Upper lobe of left lung (tissue), 6 donors: ENCODE measurements at regions not wholly inside any gene's neighbourhood (a gene's known extent, or its start where the extent isn't known, plus 50 kb on each side); places are given as distances from the start of the nearest gene placed in this dataset.

ENCODE experiments used
- ATAC-seq, 2 donors: fragments of 200-7000 bp; cut with Tn5 transposase; one replicate each; pipeline ENCODE4 v1.9.1; 2022; ENCODE audit warnings: mild to moderate bottlenecking in 2 of 2, moderate library complexity in 2 of 2; ENCODE audit not compliant: low FRiP score in 2 of 2
- DNase-seq, 2 donors: peaks; one replicate each; pipeline ENCODE4 v3.0.0-alpha.2; 2019 to 2020
- H3K27ac ChIP-seq, 4 donors: fragments of 200-600 bp; sonication (generic); one replicate each; pipeline ENCODE4 v1.5.1; 2016 to 2019
- H3K27me3 ChIP-seq, 4 donors: fragments of 200-600 bp; sonication (generic); one replicate each; pipeline ENCODE4 v1.5.1; 2017 to 2019
- H3K36me3 ChIP-seq, 4 donors: fragments of 200-600 bp; sonication (generic); one replicate each; pipeline ENCODE4 v1.5.1; 2016 to 2019
- H3K4me1 ChIP-seq, 4 donors: fragments of 200-600 bp; sonication (generic); one replicate each; pipeline ENCODE4 v1.5.1; 2018 to 2019
- H3K4me3 ChIP-seq, 4 donors: fragments of 200-600 bp; sonication (generic); one replicate each; pipeline ENCODE4 v1.5.1; 2017 to 2019; ENCODE audit warnings: mild to moderate bottlenecking in 2 of 4, moderate library complexity in 1 of 4
- H3K9me3 ChIP-seq, 4 donors: fragments of 200-600 bp; sonication (generic); one replicate each; pipeline ENCODE4 v1.5.1; 2018 to 2019
- EP300 ChIP-seq, 4 donors: sonication (generic); formaldehyde crosslinking; IDR thresholded peaks; one replicate each; pipeline ENCODE4 v1.5.1; 2017; ENCODE audit warnings: antibody characterized with exemption in 4 of 4, control low read depth in 2 of 4
- POLR2A ChIP-seq, 4 donors: fragments of 450-650 bp; IDR thresholded peaks; one replicate each; pipeline ENCODE4 v1.5.1; 2016 to 2017; ENCODE audit warnings: antibody characterized with exemption in 4 of 4, mild to moderate bottlenecking in 2 of 4
- POLR2AphosphoS5 ChIP-seq, 2 donors: sonication (generic); formaldehyde crosslinking; IDR thresholded peaks; one replicate each; pipeline ENCODE4 v1.5.1; 2017; ENCODE audit warnings: antibody characterized with exemption in 2 of 2
- WGBS, 2 donors: methylation state at CpG; one replicate each; pipeline ENCODE4 v1.1.5; 2017 to 2018; 5-methylcytosine and 5-hydroxymethylcytosine counted together
- TF ChIP-seq, protein P1 (sequence below), 6 experiments: fragments of 450-650 bp in 4 of 6; fragments of 200-600 bp in 2 of 6; sonication (generic) in 2 of 6; IDR thresholded peaks; one replicate each; pipeline ENCODE4 v1.5.1; 2016 to 2019; ENCODE audit warnings: antibody characterized with exemption in 6 of 6
- donor health status: DM: no; HTN: no; CAD: no; lungs with moderate emphysema.
- donor health status: DM: no; HTN: yes; CAD: no; lungs with severe emphysema.

DNA sequence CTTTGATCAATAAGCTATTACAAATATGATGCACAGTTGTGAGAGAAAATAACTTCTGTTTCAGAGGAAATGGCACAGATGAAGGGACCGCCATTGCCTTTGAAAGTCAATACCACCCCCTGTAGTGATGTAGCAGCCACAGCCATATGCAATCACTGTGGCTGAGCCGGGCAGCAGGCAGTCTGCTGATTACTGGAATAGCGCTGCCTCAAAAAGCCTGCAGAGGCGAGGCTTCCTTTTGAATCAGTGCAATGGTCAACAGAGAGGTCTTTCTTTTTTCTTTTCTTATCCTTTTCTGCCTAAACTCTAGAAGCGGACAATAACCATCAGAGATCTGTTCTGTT, 265.1 kb upstream of the TAS2R1 start:
- ATAC-seq (no peak), DNase-seq (no peak)
- H3K4me3 ChIP-seq = no peak overlapping the region
- no peaks in the 10 kb centered on the region for H3K27me3 ChIP-seq
- no peak overlapping the region for H3K27ac ChIP-seq
- 71 to 79% methylated on average over 5 of the region's 5 CpGs for WGBS, 2 donors
- H3K36me3 ChIP-seq = no peaks in the 10 kb centered on the region
- no peaks in the 10 kb centered on the region for H3K4me1 ChIP-seq
- H3K9me3 ChIP-seq = no peaks in the 10 kb centered on the region
- TF ChIP-seq, protein P1, sequence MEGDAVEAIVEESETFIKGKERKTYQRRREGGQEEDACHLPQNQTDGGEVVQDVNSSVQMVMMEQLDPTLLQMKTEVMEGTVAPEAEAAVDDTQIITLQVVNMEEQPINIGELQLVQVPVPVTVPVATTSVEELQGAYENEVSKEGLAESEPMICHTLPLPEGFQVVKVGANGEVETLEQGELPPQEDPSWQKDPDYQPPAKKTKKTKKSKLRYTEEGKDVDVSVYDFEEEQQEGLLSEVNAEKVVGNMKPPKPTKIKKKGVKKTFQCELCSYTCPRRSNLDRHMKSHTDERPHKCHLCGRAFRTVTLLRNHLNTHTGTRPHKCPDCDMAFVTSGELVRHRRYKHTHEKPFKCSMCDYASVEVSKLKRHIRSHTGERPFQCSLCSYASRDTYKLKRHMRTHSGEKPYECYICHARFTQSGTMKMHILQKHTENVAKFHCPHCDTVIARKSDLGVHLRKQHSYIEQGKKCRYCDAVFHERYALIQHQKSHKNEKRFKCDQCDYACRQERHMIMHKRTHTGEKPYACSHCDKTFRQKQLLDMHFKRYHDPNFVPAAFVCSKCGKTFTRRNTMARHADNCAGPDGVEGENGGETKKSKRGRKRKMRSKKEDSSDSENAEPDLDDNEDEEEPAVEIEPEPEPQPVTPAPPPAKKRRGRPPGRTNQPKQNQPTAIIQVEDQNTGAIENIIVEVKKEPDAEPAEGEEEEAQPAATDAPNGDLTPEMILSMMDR (IDR thresholded peaks at IDR 0.05) = no peak
- TF ChIP-seq POLR2A (IDR thresholded peaks at IDR 0.05) (no peak), POLR2AphosphoS5 (IDR thresholded peaks at IDR 0.05) (no peak), EP300 (IDR thresholded peaks at IDR 0.05) (no peak)

DNA sequence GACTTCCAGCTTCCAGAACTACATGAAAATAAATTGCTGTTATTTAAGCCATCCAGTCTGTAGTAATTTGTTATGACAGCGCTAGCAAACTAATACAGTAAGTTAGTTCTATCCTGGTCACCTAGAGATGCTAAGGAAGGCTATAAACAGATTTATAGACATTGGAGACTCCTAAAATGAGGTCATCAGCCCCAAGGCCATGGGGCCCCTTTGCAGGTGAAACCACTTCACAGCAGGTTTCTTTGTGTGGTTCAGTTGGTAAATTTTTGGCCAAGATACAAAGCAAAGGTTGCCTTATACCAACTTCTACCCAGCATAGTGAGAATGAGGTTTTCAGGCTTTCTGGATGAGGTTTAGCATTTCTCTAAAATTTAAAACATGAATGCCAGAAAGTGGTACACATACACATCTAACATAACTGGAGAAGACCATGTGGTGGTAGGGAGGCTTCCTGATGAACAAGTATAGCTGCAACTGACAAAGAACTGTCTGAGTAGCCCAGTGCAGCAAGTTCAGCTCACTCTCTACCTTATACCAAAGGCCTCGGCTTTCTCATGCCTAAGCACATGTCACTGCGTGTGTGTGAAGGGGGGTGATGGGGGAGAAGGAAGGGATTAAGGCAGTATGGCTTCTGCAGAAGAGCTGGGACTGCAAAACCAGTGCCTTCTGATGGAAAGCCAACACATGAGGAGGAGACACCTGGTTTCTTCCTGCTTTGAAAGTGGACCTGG, 264.6 kb upstream of the TAS2R1 start:
- Histone ChIP-seq H3K27me3 (no peaks in the 10 kb centered on the region), H3K9me3 (no peaks in the 10 kb centered on the region), H3K4me1 (no peaks in the 10 kb centered on the region), H3K4me3 (no peak overlapping the region), H3K36me3 (no peaks in the 10 kb centered on the region), H3K27ac (no peak overlapping the region)
- DNase-seq (no peak), ATAC-seq (no peak)
- WGBS, 2 donors = 58 to 59% methylated on average over 3 of the region's 3 CpGs
- TF ChIP-seq POLR2A (IDR thresholded peaks at IDR 0.05) = no peak
- TF ChIP-seq POLR2AphosphoS5 (IDR thresholded peaks at IDR 0.05) = no peak
- TF ChIP-seq, protein P1 (IDR thresholded peaks at IDR 0.05) = no peak
- no peak for TF ChIP-seq EP300 (IDR thresholded peaks at IDR 0.05)

DNA sequence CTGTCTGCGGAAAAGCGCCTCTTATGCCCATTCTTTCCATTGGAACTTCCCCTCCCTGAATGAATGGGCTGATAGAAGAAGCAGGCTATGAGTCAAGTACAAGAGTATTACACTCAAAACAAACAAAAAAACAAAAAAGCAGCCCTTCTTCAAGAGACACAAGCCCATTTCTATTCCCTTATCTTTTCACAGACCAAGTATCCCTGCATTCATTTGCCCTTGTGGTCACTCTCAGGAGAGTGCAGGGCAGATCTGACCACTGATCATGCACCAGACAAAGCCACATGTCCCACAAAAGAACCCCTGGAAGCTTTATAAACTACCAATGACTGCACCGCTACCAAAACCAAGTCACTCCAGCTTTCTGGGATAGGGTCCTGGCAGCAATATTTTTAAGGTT, 262.5 kb upstream of the TAS2R1 start:
- H3K4me3 ChIP-seq = no peak overlapping the region
- 89 to 90% methylated on average over 3 of the region's 3 CpGs for WGBS, 2 donors
- H3K27me3 ChIP-seq = no peaks in the 10 kb centered on the region
- TF ChIP-seq POLR2AphosphoS5 (IDR thresholded peaks at IDR 0.05) (no peak), EP300 (IDR thresholded peaks at IDR 0.05) (no peak), POLR2A (IDR thresholded peaks at IDR 0.05) (no peak)
- TF ChIP-seq, protein P1 (IDR thresholded peaks at IDR 0.05) = no peak
- H3K4me1 ChIP-seq = no peaks in the 10 kb centered on the region
- H3K36me3 ChIP-seq = no peaks in the 10 kb centered on the region
- no peak for ATAC-seq
- H3K9me3 ChIP-seq = no peaks in the 10 kb centered on the region
- H3K27ac ChIP-seq = no peak overlapping the region
- no peak for DNase-seq

DNA sequence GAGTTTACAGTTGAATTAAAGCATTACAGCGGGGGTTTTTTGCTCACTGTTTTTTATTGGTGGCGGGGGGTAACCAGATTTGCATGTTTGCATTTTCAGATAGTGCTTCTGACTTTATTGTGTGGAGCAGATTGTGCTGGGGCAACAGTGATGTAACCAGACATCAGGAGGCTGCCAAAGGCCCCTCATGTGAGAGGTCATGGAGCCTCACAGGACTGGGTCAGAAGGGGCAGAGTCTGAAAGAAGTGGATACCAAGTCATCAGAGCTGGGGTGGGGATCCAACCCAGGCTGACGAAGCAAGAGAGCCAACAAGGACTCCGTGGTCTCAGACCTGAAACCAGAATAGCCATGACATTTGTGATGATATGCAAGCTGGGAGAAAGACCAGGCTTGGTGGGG, 259.4 kb upstream of the TAS2R1 start:
- ATAC-seq (no peak), DNase-seq (no peak)
- no peak for TF ChIP-seq EP300 (IDR thresholded peaks at IDR 0.05)
- no peak for TF ChIP-seq POLR2A (IDR thresholded peaks at IDR 0.05)
- TF ChIP-seq POLR2AphosphoS5 (IDR thresholded peaks at IDR 0.05) = no peak
- TF ChIP-seq, protein P1 (IDR thresholded peaks at IDR 0.05) = no peak
- H3K4me3 ChIP-seq = no peak overlapping the region
- H3K4me1 ChIP-seq = no peaks in the 10 kb centered on the region
- WGBS, 2 donors = 74 to 85% methylated on average over 4 of the region's 4 CpGs
- H3K36me3 ChIP-seq = no peaks in the 10 kb centered on the region
- H3K27me3 ChIP-seq = no peaks in the 10 kb centered on the region
- H3K27ac ChIP-seq = no peak overlapping the region
- H3K9me3 ChIP-seq = no peaks in the 10 kb centered on the region

DNA sequence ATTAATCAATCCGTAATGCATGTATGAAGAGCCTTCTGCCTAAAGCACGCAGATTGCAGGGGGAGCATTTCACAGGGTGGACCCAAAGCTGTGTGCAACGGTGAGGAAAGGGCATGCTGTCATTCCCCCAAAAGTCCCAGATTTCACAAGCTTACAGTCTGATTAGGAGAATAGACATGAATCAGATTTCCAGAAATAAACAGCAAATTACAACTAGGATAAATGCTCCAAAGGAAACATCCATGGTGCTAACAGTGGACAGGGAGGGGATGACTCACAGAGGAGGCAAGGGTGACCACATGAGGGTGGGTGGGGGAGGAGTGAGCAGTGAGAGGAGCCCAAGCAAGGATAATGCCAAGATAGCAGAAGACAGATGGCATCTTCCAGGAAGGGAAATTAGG, 258.4 kb upstream of the TAS2R1 start:
- Histone ChIP-seq H3K27ac (no peak overlapping the region), H3K4me1 (no peaks in the 10 kb centered on the region), H3K9me3 (no peaks in the 10 kb centered on the region), H3K4me3 (no peak overlapping the region), H3K36me3 (no peaks in the 10 kb centered on the region), H3K27me3 (no peaks in the 10 kb centered on the region)
- DNase-seq (no peak), ATAC-seq (peak in 1 of 2 donors; percentile 20)
- TF ChIP-seq EP300 (IDR thresholded peaks at IDR 0.05) (no peak), POLR2A (IDR thresholded peaks at IDR 0.05) (no peak), POLR2AphosphoS5 (IDR thresholded peaks at IDR 0.05) (no peak)
- TF ChIP-seq, protein P1 (IDR thresholded peaks at IDR 0.05) = no peak
- 73 to 74% methylated on average over 3 of the region's 3 CpGs for whole genome bisulfite sequencing, 2 donors
